GM21423 (cell line): ENCODE measurements at regions not wholly inside any gene's neighbourhood (a gene's known extent, or its start where the extent isn't known, plus 50 kb on each side); places are given as distances from the start of the nearest gene placed in this dataset.
"Not testable (repeated sequence)": the region's sequence is repeated elsewhere in the genome, so short reads cannot be mapped to it uniquely, and the experiment has no call there.

ENCODE experiments used
- ATAC-seq: cut with Tn5 transposase; IDR thresholded peaks from one replicate; pipeline ENCODE4 v1.9.1; 2021; ENCODE audit warnings: mild to moderate bottlenecking, moderate library complexity; ENCODE audit not compliant: unreplicated experiment

DNA sequence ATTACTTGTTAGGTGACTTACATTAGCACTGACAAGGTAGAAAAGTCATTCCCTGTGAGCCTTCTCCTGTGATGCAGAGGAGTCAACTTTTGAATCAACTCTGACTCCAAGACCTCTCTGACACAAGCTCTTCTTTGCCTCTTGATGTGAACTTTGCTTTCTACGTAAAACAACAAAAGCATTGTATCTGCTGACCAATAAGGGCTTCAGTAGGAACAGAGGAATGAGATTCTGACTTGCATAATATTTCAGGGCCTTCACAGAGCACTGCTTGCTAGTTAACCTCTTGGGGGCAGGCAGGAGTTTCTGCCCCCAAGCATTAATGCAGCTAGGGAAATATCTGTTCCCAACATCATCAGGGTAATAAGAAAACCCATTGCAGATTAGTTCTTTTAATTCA is 791.5 kb downstream of the BCL11A start:
- no peak for ATAC-seq

DNA sequence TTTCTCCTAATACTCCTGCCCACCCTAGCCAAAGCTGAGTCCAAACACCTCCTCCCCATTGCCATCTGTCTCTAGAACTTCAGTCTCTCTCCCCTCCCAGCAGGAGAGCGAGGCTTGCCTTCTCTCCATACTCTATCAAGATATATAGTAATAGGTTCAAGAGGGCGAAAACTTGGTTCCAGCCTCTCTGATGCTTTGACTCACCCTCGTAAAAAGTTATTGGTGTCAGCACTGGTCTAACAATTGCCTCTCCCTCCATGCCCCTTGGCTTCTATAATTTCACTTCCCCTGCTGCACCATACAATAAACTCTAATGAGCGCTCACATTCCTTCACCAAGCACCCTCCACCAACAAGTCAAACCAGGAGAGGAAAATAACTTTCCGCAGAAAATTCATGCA is 797.3 kb downstream of the BCL11A start:
- ATAC-seq = no peak

DNA sequence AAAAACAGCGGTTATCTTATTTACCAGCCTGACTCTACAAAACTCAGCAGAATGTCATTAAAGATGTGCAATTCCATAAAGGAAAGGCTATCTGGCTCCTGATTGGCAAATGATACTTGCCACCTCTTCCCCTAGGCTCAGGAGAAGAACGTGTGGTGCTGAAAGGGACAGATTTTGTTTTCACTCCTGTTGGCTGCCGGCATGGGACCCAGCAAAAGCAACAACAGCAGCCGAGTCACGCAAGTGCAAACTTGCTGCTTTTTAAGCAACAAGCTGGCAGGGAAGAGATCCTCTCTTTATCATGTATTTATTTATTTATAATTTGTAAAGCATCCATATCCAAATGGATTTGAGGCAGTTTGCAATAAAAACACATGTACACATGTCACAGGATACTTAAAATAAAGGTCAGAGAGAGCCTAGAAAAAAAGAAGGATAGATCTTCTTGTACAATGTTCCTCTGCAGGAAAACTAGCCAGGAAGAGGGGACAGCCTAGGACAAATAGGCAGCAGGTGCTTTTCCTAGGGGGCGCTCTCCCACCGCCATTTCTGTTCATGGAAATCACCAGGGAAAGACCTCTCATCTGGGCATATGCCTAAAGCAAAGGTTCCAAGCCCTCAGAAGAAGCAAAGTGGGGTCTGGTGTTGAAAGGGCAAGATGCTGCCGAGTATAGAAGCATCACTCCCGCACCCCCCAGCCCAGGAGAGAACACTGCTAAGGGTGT is 799.3 kb downstream of the BCL11A start:
- ATAC-seq = no peak

DNA sequence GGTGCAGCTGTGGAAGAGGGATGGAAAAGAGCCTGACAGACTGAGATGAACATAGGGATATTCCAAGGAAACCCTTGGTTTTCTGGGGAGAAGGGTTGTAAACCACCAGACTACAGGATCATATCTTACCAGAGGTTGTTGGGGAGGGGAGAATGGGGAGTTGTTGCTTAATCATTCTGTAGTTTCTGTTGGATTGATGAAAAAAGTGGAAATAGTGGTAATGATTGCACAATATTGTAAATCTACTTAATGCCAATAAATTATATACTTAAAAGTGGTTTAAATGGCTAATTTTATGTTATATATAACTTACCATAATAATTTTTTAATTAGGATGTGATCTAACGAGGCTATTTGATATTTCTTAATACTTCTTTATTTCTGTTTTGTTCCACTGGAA is 800.9 kb downstream of the BCL11A start:
- ATAC-seq = no peak

DNA sequence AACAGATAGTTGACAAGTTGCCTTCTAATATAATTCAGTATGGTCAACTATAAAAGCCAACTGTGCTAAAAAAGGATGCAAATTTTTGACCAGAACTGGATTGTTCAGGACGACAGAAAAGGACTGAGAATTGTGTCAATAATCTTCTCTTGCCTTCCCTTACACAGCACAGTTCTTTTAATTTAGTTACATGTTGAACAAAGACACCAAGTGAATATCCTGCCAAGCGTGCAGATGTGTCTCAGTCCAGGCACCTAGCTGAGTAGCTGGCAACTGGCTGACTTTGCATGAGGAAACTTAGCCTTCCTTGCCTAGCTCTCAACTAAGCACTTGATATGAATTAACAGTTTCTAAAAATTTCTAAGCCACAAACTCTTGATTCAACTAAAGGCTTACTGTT is 801.4 kb downstream of the BCL11A start:
- ATAC-seq = no peak

DNA sequence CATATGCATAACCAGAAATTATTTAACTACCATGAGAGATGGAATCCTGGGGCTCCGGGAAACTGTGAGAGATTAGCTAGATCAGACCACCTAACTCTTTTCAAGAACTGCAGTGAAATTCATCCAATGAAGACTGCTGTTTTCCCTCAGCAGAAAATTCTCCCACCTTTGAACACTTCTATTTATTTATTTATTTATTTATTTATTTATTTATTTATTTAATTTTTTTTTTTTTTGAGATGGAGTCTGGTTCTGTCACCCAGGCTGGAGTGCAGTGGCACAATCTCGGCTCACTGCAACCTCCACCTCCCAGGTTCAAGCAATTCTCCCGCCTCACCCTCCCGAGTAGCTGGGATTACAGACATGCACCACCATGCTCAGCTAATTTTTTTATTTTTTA is 802.2 kb downstream of the BCL11A start:
- ATAC-seq = not testable (repeated sequence)

DNA sequence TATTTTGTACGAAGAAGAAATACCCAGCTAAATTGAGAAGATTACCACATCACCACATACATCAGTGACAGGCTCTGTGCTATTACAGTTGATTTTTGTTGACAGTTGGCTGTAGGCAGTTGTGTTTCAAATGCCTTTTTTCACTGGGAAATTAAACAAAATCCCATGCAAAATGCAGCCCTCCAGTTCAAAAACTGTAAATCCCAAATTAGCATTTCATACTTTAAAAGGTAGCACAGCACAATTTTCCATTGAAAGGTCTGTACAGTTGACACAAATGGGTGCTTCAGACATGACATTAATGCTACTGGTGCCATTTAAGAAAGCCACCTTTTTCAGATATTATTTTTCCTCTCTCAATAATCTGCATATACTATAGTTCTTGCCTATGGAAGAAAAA is 807.2 kb downstream of the BCL11A start:
- no peak for ATAC-seq

DNA sequence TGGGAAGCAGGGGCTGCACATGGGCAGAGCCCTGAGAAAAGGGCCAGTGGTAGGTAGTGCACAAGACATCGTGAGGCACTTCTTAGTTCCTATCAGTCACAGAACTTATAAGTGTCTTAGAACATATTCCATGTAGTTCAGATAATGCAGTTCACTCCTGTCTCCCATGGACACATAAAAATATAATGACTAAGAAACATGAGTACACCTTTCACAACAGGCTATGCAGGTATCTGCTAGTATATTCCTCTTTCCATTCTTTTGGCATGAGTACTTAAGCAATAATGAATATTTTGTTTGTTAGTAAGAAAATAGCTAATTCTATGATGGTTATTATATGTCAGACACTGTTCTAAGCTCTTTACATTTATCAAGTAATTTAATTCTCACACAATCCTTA is 808.4 kb downstream of the BCL11A start:
- no peak for ATAC-seq

DNA sequence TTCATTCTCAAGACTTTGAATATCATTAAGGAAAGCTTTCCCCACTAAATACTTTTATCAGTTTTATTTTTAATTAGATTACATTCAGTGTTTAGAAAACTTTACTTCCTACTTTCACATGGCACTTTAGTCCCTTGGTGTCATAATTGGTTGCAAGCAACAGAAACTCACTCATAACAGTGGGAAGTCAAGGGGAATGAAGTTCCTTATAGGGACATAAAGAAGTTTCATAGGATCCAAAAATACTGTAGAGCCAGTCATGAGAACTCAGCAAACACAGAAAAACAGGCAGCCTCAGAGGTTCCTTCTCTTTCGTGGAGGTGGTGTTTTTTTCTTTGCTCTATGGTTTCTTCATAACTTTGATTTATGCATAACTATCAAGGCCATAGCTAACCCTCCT is 809.0 kb downstream of the BCL11A start:
- no peak for ATAC-seq

DNA sequence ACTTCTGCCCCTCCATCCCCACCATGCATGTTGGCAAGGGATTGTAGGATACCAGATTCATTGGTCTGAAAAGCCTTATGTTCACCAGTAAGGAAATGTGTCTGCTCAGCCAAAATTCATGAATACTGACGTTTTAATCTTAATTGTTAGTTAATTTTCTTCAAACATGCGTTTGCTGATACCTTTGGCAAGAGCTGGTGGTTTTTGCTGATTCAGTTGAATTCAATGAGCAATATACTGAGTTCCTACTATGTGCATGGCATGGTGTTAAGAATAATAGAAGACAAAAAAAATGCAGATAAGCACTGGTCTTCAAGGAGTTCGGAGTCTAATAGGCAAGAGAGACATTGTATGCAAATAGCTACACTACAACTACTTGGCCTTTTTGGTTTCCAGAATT is 811.6 kb downstream of the BCL11A start:
- ATAC-seq = no peak

DNA sequence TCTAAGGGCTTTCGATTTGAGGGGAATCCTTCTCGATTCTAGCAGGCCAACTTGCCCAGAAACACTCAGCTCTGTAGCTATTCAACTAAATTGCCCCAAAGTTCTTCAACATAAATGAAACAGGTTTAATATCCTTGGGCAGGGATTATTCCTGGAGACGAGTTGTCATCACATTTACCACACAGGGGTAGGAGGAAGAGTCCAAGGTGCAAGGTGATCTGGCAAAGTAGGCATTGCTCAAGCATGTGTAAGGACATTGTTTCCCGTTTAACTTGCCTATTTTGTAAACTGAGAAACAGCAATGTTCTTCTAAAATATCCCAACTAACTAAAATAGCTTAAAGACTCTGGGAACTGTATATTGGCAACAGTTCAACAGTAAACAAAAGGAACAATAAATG is 814.3 kb downstream of the BCL11A start:
- ATAC-seq = no peak

DNA sequence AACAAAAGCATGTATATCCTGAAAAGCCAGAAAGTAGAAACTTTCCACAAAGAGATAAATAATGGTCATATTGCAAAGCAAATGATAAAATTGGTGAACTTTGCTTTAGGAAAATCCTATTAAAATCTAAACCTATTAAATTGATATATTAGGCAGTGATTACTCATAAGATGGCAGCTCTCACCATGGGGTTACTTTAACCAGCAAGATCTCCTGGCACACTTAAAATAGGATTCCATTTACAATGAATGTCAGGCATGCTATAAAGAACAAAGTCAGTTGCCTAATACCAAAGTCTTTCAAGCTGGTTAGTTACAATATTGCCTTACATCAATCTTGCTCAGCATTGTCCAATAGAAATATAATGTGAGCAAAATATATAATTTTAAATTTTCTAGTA is 816.2 kb downstream of the BCL11A start:
- ATAC-seq = no peak

DNA sequence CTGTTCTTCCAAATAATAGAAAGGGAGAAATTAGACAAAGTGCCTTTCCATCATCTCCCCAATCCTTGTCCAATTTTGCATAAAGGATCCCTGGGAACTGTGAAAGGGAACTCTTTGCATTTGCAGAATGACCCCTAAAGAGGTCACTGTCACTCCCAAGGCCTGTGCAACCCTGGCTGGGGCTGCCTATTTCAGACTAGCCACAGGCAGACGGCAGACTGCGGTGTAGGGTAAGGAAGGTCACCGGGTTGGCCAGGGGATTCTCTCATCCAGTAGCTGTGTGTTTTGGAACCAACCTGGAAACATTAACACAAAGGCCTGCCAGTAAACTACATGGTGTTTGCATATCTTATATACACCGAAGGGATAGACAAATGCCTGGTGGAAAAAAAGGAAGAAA is 818.7 kb downstream of the BCL11A start:
- ATAC-seq = no peak

DNA sequence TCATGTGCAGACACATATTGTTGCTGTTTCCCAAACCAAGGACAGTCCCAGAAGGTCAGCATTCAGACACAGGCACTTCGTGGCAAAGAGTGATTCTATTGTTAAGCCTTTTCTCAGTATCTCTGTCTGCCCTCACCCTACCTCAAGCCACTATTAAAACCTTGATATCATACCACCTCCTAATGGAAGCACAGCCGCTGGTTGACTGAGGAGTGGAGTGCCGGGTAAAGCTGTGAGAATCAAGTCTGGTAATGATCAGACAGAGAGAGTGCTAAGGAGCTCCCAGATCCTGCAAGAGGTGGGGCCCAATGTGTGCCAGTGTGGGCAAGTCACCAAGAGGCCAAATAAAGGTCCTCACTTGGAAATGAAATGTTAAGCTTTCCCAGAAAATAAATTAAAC is 819.5 kb downstream of the BCL11A start:
- no peak for ATAC-seq

DNA sequence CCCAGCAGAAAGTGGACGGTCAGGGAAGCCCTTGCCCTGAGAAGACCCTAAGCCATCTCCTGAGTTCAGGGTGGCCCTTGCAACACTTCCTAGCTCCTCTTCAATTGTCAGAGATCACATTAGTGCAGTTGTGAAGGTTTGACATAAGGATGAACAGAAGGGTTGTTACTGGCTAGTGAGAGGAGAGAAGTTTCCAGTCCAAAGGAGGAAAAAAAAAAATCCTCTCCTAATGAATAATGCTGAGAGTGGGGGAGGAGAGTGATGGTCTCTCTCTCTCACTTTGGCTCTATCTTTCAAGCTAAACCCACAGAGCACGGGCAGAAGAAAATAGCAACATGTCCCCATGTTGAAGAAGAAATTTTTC is 819.9 kb downstream of the BCL11A start:
- no peak for ATAC-seq

DNA sequence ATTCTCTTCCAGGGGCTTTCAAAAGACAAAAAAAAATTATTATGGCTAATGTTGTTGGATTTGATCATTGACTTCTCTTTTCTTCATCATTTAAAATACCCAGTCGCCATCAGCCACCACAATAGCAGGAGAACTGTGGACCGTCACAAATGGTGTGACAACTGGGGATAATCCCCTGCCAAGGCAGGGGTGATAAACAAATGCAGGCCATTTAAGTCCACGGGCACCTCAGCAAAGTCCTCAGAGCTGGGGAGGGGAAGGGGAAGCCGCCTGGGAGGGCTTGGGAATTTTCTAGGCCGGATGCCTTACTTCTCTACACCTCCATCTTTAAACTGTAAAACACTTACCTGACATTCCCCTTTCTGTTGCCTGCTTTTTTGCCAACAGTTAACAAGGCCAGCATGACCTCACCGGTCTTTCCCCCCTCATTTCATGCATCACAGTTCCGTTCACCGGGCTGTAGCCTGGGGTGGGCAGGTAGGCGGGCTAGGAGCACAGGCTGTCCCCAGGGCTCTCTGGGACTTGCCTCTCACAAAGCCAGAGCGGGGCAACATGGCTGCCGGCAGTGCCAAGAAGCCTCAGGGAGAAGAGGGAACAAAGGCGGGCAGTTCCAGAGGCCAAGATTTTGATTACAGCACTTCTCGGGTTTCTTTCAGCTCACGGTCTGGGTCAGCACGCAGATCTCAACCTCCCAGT is 820.4 kb downstream of the BCL11A start:
- ATAC-seq = no peak

DNA sequence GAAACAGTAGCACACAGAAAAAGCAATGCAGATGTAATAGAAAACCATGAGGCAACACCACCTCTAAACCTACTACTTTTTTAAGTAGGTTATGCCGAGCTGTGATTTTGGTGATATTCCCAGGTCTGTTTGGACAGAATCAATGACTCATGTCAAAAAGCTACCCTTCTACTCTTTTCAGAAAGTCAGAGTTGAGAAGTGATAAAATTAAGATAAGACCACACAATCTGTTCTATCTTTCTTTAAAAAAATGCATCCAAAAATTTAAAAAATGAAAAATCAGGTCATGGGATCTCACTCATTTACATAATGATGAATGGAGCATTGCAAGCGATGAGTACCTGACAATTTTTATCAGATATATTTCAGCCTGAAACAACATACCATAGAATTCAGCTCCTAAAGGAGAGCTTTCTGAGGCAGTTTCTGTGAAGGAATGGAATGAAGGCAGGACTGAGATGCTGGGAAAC is 826.3 kb downstream of the BCL11A start:
- ATAC-seq = no peak

DNA sequence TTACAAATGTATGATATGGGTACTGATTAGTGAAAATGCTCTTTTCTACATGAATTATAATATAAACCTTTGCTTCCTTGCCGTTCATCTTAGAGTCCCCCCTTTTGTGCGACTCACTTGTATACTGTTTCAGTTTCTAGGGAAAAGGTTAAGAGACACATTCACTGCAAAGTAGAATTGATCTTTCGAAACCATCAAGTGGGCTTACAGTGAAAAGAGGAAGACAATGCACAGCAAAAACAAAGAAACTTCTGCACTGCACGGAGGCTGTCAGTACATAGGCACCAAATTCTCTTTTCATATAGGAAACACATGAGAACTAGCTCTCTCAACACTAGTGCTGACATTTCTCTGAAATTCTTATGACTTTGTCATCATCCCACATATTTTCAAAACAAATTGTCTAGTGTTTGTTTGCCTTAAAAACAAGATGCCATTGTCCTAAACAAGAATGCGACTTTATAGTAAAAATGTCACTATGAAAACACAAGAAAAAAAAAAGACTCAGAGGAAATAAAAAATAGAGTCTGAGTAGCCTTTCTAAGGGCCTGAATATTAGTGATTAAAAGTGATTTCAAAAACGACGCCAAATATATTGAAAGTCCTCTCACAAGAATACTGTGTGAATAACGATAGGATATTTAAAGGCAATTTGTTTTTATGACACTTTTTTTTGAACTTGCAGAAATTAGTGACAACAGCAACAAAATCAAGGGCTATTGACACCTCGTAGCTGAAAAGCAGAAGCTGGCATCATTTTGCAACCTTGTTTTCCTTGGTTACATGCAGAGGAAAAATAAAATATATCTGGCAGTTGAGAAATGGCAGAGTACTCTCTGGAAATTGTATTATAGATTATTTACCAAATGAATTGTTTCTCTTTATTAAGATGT is 827.0 kb downstream of the BCL11A start:
- ATAC-seq = no peak

DNA sequence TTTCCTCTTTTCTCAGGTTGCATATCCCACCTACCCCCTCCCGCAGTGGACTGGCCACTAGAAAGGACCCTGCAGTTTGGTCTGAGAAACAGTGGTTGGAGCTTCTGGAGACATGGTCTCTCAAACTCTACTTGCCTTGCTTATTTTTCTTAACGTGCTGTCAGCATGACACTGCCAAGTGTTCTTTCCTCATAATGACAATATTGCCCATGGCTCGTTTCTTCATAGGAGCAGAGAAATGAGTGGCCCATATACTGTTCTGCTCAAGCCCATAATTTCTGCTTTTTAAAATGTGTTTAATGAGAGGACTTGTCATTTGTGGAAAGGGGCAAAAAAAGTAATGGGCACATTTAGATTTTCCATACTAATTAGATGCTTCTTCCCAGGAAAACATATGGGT is 828.7 kb downstream of the BCL11A start:
- no peak for ATAC-seq

DNA sequence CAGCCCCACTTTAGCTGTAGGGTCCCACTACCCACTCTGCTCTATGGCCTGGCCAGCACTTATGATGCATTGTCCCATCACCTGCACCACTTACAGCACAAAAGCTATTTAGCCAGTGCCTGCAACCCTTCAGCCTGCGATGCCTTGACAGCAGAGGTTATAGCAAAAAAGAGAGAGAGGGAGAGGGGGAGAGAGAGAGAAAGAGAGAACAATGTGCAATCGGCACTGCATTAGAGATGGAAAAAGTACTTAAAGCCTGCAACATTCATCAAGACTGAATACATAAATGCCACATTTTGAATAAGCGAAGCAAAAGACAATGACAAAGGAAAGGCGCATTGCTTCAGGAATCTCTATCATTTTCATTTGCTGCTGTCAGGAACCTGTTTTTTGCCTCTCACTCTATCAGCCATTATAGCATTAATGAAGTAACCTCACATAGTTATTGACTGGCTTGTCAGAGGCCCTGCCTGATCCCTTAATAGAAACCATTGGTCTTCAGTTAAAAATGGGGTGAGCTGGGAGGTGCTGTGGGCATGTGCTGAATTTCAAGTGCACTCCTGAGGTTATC is 833.1 kb downstream of the BCL11A start:
- ATAC-seq = no peak

DNA sequence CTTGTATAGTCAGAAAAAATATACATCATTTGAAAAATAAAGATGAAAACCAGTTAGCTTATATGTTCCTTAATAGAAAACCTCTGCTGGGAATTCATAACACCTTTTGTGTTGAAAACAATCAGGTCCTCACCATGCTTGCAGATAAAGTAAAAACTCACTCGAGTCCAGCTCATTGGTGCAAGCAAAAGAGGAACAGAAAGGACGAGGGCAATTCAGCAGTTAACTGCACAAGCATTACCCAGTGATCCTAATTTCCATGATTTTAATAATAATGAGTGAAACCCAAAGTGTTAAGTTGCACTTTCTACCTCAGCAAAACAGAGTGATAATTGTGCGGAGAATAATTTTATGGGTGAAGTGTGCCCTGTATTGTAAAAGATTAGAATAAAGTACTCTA is 839.9 kb downstream of the BCL11A start:
- ATAC-seq = no peak
